GM19438 (cell line): ENCODE measurements at regions not wholly inside any gene's neighbourhood (a gene's known extent, or its start where the extent isn't known, plus 50 kb on each side); places are given as distances from the start of the nearest gene placed in this dataset.

Experiments used
- ATAC-seq: cut with Tn5 transposase; IDR thresholded peaks from one replicate; pipeline ENCODE4 v1.9.1; 2021; ENCODE audit warnings: low read depth; ENCODE audit not compliant: unreplicated experiment

GRCh38 chr1:170310014-170310405 lies 164.3 kb downstream of the NTMT2 start:
- no peak for ATAC-seq

- ATAC-seq: no peak
Observed at GRCh38 chr1:170310951-170311350, 165.2 kb downstream of the NTMT2 start.

GRCh38 chr1:170313306-170313705 lies 167.5 kb downstream of the NTMT2 start:
- ATAC-seq: no peak

- ATAC-seq: no peak
Observed at GRCh38 chr1:170316270-170316669, 170.5 kb downstream of the NTMT2 start.

- ATAC-seq: no peak
Observed at GRCh38 chr1:170318141-170318540, 172.4 kb downstream of the NTMT2 start.

- ATAC-seq: no peak
Observed at GRCh38 chr1:170318736-170319135, 173.0 kb downstream of the NTMT2 start.

- ATAC-seq: no peak
Observed at GRCh38 chr1:170321113-170321512, 175.4 kb downstream of the NTMT2 start.

GRCh38 chr1:170326186-170326585 lies 180.4 kb downstream of the NTMT2 start:
- ATAC-seq: no peak

GRCh38 chr1:170332801-170333200 lies 187.0 kb downstream of the NTMT2 start:
- ATAC-seq: no peak

- ATAC-seq: no peak
Observed at GRCh38 chr1:170337413-170337994, 191.7 kb downstream of the NTMT2 start.

- no peak for ATAC-seq
Observed at GRCh38 chr1:170339534-170339933, 192.4 kb upstream of the GORAB start.

- ATAC-seq: no peak
Observed at GRCh38 chr1:170340308-170340707, 191.7 kb upstream of the GORAB start.

GRCh38 chr1:170351366-170351946 lies 180.5 kb upstream of the GORAB start:
- ATAC-seq: no peak

GRCh38 chr1:170354246-170354645 lies 177.7 kb upstream of the GORAB start:
- no peak for ATAC-seq

GRCh38 chr1:170354690-170355089 lies 177.3 kb upstream of the GORAB start:
- ATAC-seq: no peak

- ATAC-seq: no peak
Observed at GRCh38 chr1:170355267-170355801, 176.6 kb upstream of the GORAB start.

GRCh38 chr1:170356585-170356984 lies 175.4 kb upstream of the GORAB start:
- peak; percentile 79 for ATAC-seq

- no peak for ATAC-seq
Observed at GRCh38 chr1:170357750-170358149, 174.2 kb upstream of the GORAB start.

- no peak for ATAC-seq
Observed at GRCh38 chr1:170360601-170361000, 171.4 kb upstream of the GORAB start.

GRCh38 chr1:170365331-170365730 lies 166.6 kb upstream of the GORAB start:
- no peak for ATAC-seq

- ATAC-seq: no peak
Observed at GRCh38 chr1:170366980-170367379, 165.0 kb upstream of the GORAB start.

GRCh38 chr1:170367615-170368014 lies 164.4 kb upstream of the GORAB start:
- ATAC-seq: no peak
